Fibroblast of lung (primary cell): ENCODE measurements at regions not wholly inside any gene's neighbourhood (a gene's known extent, or its start where the extent isn't known, plus 50 kb on each side); places are given as distances from the start of the nearest gene placed in this dataset.

Experiments used
- EZH2 ChIP-seq: IDR thresholded peaks from 2 replicates; pipeline ENCODE4 v1.5.1; 2012; ENCODE audit warnings: low read length, control low read depth, mild to moderate bottlenecking; ENCODE audit errors: missing control alignments
- TF ChIP-seq, protein P1 (sequence below), 2 donors: IDR thresholded peaks in 1 of 2; conservative IDR thresholded peaks in 1 of 2; 1 replicate in 1 of 2; 2 replicates in 1 of 2; pipeline ENCODE4 v1.5.1; 2011 to 2012; ENCODE audit warnings: low read length in 2 of 2, control low read depth in 1 of 2, inconsistent platforms in 1 of 2, low read depth in 1 of 2, mild to moderate bottlenecking in 1 of 2

DNA sequence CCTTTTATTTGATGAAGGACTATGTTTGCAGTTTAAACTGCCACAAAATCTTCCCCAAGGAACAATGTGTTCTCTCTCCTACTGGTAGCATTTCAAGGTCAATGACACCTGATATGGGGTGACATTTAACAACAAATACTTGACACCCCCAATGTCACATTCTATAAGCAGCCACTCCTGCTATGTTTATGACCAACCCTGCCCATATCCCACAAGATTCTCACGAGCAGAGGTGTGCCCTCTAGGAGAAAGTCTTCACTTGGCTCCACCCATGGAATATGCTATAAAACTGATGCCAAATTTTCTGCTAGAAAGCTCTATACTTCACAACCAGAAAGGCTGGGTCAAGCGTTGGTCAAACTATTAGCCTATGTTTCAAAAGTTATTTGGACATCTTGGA is 105.6 kb upstream of the ARID2 start:
- TF ChIP-seq, protein P1, sequence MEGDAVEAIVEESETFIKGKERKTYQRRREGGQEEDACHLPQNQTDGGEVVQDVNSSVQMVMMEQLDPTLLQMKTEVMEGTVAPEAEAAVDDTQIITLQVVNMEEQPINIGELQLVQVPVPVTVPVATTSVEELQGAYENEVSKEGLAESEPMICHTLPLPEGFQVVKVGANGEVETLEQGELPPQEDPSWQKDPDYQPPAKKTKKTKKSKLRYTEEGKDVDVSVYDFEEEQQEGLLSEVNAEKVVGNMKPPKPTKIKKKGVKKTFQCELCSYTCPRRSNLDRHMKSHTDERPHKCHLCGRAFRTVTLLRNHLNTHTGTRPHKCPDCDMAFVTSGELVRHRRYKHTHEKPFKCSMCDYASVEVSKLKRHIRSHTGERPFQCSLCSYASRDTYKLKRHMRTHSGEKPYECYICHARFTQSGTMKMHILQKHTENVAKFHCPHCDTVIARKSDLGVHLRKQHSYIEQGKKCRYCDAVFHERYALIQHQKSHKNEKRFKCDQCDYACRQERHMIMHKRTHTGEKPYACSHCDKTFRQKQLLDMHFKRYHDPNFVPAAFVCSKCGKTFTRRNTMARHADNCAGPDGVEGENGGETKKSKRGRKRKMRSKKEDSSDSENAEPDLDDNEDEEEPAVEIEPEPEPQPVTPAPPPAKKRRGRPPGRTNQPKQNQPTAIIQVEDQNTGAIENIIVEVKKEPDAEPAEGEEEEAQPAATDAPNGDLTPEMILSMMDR (conservative IDR thresholded peaks at IDR 0.05 in 1 of 2, IDR thresholded peaks at IDR 0.05 in 1 of 2; ENCODE audit: low read depth in 1 of 2, low read length in 2 of 2): no peak
- TF ChIP-seq EZH2: no peak
